GM13976 (cell line): ENCODE measurements at regions not wholly inside any gene's neighbourhood (a gene's known extent, or its start where the extent isn't known, plus 50 kb on each side); places are given as distances from the start of the nearest gene placed in this dataset.

ENCODE experiments used
- DNase-seq: peaks from one replicate; pipeline ENCODE4 v3.0.0; 2012; ENCODE audit warnings: low spot score
- CTCF ChIP-seq: IDR thresholded peaks from 2 replicates; pipeline ENCODE4 v1.5.1; 2012; ENCODE audit warnings: borderline replicate concordance, mild to moderate bottlenecking; ENCODE audit not compliant: insufficient read depth; ENCODE audit errors: extremely low read depth, missing control alignments, control extremely low read depth
- in situ Hi-C: fragments of 300-500 bp; cut with MboI; formaldehyde crosslinking; loops from one replicate; pipeline ENCODE4 v1.12.0; 2022; ENCODE audit warnings: low sequenced_read_pairs, mixed read lengths, inconsistent platforms; ENCODE audit not compliant: unreplicated experiment

GRCh38 chr6:113558431-113558830 is 298.7 kb upstream of the MARCKS start:
- TF ChIP-seq CTCF: no peak
- no peak for DNase-seq
- in situ Hi-C loops: no loop called here

DNA sequence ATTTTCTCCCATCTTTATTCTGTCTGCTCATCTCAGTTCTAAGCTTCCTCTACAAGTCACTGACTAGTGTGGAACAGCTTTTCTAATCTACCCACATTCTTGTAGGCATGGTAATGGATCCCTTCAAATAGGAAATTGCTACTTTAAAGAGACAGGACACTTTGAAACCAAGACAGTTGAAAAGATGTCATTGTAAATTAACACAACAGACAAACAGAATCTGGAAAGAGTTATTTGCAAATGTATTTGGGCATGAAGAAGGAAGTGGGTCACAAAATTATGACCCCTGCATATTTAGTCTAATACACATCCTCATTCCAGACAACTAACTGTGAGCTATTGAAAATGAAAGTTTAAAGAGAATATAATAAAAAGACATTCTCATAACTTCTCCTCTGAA is 298.2 kb upstream of the MARCKS start:
- in situ Hi-C loops: no loop called here
- no peak for DNase-seq

DNA sequence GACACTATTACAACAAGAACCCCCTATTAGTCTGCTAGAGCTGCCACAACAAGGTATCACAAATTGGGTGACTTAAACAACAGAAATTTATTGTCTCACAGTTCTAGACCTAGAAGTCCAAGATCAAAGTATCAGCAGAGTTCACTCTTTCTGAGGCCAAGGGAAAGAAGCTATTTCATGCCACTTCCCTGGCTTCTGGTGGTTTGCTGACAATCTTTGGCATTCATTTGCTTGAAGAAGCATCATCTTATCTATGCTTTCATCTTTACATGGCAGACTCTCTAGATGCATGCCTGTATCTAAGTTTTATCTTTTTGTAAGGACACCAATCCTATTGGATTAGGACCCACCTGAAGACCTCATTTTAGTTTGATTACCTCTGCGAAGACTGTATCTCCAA is 296.8 kb upstream of the MARCKS start:
- no peak for DNase-seq
- TF ChIP-seq CTCF: no peak
- in situ Hi-C loops: no loop called here

More for the DNA sequence above, 298.2 kb upstream of the MARCKS start:
- no peak for TF ChIP-seq CTCF

GRCh38 chr6:113560908-113561307 is 296.2 kb upstream of the MARCKS start:
- DNase-seq: no peak
- in situ Hi-C loops: no loop called here
- no peak for TF ChIP-seq CTCF

- in situ Hi-C loops: no loop called here
- no peak for TF ChIP-seq CTCF
- DNase-seq: no peak
Measured at GRCh38 chr6:113562248-113562647, 294.9 kb upstream of the MARCKS start.

GRCh38 chr6:113564371-113565171 is 292.6 kb upstream of the MARCKS start:
- no peak for DNase-seq
- in situ Hi-C loops: no loop called here

More at GRCh38 chr6:113564371-113565171, 292.6 kb upstream of the MARCKS start:
- TF ChIP-seq CTCF: no peak
